HG03139 (cell line): ENCODE measurements at regions not wholly inside any gene's neighbourhood (a gene's known extent, or its start where the extent isn't known, plus 50 kb on each side); places are given as distances from the start of the nearest gene placed in this dataset.

Experiments
- ATAC-seq: cut with Tn5 transposase; IDR thresholded peaks from one replicate; pipeline ENCODE4 v1.9.1; 2021; ENCODE audit not compliant: unreplicated experiment

DNA sequence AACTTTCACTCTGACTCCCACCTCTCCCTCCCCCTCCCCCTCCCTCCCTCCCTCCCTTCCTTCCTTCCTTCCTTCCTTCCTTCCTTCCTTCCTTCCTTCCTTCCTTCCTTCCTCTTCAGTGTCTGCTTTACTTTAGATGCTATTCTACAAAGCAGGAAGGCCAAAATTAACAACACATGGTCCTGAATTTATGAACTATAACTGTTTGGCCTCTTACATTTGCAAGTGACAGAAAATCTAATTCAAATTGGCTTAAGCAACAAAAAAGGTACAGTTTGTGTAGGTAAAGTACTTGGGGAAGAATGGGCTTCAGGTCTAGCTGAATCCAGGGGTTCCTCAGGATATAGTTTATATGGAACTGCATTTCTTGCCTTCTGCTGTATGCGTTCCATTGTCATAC is 673.0 kb downstream of the AACS start:
- no peak for ATAC-seq

- no peak for ATAC-seq
These were observed 677.2 kb downstream of the AACS start for GRCh38 chr12:125742413-125742812.

GRCh38 chr12:125744201-125744600 is 679.0 kb downstream of the AACS start:
- no peak for ATAC-seq

DNA sequence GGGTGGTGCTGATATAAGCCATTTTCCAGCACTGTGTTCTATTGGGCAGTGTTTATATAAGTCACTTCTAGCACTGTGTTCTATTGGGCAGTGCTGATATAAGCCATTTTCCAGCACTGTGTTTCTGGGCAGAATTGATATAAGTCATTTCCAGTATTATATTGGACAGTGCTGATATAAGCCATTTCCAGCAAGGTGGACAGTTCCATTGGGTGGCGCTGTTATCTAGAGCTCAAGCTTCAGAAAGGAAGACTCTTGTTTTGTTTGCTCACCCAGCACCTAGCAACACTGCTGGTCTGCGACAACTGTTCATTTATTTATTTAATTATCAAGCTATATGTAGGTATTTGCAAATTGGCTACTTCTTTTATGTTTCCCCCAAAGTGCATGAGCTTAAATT is 690.3 kb downstream of the AACS start:
- ATAC-seq: no peak

DNA sequence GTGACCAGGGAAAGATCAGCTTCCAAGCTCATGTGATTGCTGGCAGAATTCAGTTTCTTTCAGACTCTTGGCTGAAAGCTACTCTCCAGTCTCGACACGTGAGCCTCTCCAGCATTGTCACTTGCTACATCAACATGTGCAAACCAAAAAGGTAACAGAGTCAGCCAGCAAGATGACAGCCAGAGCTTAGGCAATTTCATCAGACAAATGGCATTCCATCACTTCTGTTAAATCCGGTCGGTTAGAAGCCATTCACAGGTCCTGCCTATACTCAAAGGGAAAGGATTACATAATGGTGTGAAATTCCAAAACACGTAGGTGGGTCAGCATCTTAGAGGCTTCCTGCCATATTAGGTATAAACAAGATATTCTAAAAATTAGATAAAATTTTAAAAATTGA is 700.9 kb downstream of the AACS start:
- ATAC-seq: no peak

- ATAC-seq: no peak
These were observed 707.2 kb downstream of the AACS start for GRCh38 chr12:125772403-125772802.

- no peak for ATAC-seq
These were observed 707.9 kb downstream of the AACS start for GRCh38 chr12:125773033-125773640.

- ATAC-seq: no peak
These were observed 710.3 kb downstream of the AACS start for GRCh38 chr12:125775507-125775906.

DNA sequence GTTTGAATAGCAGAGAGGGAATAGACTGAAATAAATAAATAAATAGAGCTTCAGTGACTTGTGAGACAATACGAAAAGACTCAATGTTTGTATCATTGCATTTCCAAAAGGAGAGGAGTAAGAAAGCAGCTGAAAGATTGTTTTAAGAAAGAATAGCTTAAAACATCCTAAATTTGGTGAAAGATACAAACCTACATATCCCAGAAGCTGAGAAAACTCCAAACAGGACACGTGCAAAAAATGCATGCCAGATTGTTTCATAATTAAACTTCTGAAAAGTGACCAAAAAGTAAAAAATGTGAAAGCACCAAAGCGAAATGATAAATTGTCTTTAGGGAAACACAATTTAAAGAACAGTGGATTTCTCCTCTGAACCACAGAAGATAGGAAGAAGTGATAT is 711.0 kb downstream of the AACS start:
- no peak for ATAC-seq

DNA sequence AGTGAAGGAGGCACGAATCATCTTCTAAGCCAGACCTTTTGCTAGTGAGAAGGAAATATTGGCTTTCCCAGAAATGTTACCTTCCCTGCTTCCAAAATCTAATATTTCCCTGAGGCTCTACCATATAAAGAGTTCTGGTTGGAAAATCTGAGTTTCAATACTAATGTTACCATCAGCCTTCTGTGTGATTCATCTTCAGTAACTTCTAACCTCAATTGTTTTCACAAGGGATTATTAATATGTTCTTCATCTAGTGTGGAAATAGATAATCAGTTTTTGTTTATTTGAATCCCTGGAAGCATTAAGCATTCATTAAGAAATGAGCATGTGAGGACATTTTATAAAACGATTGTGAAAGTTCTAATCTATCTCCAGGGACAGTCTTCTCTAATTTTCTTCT is 720.9 kb downstream of the AACS start:
- ATAC-seq: no peak

- ATAC-seq: no peak
These were observed 729.2 kb downstream of the AACS start for GRCh38 chr12:125794401-125794800.

GRCh38 chr12:125797421-125798175 is 732.4 kb downstream of the AACS start:
- no peak for ATAC-seq

DNA sequence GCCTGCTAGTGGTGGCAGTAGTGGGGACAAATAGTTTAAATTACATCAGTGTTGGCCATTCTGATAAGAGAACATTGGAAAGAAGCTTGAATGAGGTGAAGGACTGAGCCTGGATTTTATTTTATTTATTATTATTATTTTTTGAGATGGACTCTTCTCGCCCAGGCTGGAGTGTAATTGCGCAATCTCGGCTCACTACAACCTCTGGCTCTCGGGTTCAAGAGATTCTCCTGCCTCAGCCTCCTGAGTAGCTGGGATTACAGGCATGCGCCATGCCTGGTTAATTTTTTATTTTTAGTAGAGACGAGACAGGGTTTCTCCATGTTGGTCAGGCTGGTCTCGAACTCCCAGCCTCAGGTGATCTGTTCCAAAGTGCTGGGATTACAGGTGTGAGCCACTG is 739.4 kb downstream of the AACS start:
- no peak for ATAC-seq

- no peak for ATAC-seq
These were observed 759.0 kb downstream of the AACS start for GRCh38 chr12:125824276-125824675.

- no peak for ATAC-seq
These were observed 770.6 kb downstream of the AACS start for GRCh38 chr12:125835852-125836251.

GRCh38 chr12:125836647-125837046 is 771.4 kb downstream of the AACS start:
- no peak for ATAC-seq

- ATAC-seq: no peak
These were observed 776.1 kb downstream of the AACS start for GRCh38 chr12:125841332-125841731.

- no peak for ATAC-seq
These were observed 786.9 kb downstream of the AACS start for GRCh38 chr12:125852116-125852515.

- ATAC-seq: no peak
These were observed 787.4 kb downstream of the AACS start for GRCh38 chr12:125852679-125853078.

- no peak for ATAC-seq
These were observed 788.4 kb downstream of the AACS start for GRCh38 chr12:125853670-125854069.

- no peak for ATAC-seq
These were observed 791.1 kb downstream of the AACS start for GRCh38 chr12:125856366-125856765.

DNA sequence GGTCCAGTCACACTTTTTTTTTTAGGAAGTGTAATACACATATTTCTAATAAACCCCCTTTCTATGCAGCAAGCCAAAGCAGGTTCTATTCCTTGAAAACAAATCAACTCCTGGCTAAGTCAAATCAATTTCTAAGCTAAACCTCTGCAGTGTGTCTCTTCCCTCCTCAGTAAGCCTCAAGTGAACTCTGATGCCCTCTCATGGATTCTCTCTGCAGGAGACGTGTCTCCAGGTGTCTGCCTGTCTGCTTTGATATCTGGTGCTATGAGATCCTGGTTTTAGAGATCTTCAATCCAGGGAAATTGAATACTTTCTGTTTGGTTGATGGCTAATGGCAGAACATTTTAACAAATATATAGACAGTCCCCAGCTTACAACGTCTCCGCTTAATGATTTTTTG is 791.7 kb downstream of the AACS start:
- ATAC-seq: no peak
